ENCODE measurements at regions not wholly inside any gene's neighbourhood (a gene's known extent, or its start where the extent isn't known, plus 50 kb on each side); places are given as distances from the start of the nearest gene placed in this dataset.

DNA sequence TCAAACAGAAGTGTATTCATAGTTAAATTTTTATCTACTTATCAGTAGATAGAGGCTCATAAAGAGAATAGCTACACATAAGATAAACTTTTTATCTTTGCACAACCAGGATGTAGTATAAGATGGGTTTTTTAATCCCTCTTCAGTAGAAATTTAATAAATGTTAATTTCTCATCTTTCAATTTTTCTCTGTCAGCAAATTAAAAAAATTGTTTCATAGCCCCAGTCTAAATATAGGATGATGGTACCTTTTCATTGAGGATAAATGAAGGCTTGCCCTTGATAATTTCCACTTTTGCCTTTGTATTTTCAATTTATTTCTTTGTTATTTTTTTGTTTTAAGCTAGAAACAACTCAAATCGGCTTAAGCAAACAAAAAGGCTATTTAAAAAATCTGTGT lies 251.2 kb upstream of the NOX3 start:
- no peak for DNase-seq

DNA sequence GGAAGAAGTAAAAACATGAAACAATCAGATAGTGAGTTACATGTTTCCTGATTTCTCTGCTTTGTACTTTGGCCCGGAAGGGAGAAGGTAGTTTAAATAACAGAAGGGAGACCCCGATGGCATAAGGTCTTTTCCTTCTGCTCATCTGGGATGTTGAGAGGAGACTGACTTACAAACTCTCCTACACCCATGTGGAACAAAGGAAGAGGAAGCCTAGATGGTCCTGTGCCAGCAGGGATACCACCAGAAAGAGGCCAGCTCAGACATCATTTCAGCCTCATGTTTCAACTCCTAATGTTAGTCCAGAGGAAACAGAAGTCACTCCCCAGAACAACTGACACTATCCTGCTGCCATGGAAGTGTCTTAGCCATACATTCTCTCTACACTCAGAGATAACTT lies 250.7 kb upstream of the NOX3 start:
- DNase-seq, result no peak

DNA sequence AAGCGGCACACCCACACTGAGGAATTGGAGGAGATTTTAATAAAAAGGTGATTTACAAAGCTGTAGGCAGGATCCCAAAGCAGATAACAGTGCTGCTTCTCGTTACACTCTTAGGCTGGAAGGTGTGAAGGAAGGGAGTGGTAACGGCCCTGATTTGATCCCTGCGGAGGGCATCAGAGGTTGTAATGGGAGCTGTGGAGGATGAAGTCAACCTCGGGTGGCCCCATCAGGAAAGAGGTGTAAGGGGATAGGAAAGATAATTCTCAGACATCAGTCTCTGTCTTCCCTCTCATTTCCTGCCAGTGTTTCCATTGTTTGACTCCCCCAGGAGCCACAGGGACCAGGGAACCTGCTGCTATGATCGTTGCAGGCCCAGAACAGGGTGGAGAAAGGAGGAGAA lies 245.7 kb upstream of the NOX3 start:
- DNase-seq, result no peak

DNA sequence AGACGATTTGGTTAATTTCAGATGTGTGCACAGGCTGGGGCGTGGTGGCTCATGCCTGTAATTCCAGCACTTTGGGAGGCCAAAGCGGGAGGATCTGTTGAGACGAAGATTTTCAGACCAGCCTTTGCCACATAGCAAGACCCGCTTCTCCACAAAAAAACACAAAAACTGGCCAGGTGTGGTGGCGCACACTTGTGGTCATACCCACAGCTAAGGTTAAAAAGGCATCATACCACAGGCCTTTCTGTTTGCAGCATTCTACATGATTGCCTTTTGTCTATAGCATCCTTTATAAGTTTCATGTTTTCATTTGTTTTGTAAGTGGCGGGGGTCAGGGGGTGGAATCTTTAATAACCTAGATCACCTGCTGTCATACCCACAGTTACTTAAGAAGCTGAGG lies 239.9 kb upstream of the NOX3 start:
- no peak for DNase-seq

DNA sequence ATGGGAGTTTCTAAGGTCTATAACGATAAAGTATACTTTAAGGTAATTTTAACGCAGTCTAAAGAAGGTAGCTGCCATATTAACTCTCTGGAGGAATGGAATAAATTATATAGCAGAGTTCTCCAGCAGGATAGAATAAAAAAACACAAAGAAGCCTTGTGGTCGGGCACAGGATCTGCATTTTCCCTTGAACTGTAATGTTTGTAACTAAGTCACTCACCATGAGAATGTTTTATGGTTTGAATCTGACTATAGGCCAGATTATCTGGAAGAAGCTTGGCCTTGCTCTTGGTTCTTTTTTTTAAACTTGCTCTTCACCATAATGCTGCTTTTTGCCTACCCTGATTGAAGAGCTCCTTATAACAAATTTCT lies 238.8 kb upstream of the NOX3 start:
- DNase-seq, result no peak

DNA sequence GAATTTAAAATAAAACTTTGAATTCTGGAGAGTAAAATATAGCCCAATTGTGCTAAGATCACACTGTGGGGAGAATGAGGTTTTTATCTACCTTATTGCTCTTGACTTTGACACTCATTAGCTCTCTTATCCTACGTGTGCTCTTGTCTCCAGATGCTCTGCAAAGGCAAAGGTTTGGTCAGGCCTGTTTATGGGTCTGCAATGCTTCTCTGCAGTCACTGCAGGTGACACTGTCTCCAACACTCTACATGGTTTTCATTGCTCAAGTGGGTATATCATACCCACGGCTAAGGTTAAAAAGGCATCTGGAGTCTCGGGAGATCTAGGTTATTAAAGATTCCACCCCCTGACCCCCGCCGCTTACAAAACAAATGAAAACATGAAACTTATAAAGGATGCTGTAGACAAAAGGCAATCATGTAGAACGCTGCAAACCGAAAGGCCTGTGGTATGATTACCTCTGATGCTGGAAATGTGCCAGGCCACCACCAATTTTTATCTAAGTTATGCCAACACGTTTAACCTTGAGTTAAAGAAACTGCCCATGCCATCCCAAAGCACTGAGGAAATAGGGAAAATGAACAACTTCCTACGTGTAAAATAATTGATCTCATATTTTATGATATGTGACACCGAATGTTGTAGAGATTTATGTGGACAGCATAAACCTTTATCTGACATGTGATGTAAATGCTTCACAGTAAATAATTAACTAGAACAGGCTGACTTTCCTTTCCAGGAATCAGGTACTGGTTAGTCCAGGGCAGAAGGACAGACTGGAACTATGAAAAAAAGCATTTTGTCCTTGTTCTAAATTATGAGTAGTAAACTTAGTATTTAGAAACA lies 238.2 kb upstream of the NOX3 start:
- DNase-seq, result no peak

DNA sequence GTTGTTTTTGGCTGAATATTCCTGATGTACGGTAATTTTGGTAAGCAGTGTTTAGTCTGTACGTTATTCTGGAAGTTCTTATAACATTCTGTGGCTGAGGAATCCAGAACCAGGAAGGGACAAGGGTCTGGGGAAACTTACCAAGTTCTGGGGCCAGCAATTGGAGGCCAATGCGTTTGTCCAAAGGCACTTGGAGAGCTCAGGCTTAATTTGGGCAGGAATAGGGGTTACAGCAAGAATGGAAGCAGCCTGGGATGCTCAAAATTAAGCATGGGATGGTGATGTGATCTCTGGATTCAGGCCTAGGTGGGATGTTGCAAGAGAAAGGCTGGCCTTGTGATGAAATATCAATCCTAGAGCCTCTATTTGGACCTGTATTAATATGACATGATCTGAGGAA lies 235.2 kb upstream of the NOX3 start:
- DNase-seq, result no peak

DNA sequence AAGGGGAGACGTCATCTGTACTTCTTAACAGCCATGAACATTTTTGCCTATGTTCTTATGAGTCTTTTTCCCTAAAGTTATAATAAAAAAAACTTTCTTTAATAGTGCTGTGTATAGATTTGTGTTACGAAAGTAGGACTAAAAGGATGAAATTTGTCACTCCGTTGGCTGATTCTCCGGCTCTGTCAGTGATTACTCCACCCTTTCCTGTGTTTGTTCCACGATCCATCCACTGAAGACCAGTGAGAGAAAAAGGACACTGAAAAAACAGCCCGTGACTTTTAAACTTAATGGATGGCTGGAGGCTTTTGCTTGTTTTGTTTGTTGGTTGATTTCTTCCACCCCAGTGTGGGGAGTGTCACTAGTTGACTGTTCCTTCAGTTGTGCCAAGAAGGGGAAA lies 232.0 kb upstream of the NOX3 start:
- DNase-seq, result no peak

DNA sequence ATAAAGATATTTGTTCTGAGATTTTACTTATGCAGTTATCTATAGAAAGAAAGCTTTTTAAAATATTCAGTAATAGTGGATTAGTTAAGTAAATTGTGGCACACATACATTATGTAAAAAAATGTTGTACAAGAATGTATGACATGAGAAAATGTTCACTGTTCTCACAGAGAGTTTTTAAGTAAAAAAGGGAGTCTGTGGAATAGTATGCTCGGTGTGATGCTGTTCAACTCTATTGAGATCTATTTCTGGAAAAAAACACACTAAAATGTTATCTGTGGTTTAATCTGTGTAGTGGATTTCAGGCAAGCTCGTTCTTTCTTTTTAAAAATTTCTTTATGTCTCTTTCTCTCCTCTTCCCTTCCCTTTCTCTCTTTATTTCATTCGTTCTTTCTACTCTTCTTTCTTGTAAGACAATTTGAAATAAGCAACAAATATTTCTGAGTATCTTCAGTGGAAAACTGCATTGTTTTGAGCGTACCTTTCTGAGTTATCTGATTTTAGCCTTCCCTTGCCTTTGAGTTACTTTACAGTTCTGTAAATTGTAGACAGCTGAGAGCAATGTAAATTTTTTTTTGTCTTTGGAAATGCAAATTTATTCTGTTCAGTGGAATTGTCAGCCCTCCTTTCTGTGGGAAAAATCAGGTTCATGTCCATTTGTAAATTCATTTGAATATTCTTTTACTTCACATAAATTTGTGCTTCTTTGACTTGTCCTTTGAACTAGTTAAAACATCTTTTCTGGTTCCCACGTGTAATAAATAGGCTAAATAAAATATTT lies 229.0 kb upstream of the NOX3 start:
- DNase-seq, result no peak

DNA sequence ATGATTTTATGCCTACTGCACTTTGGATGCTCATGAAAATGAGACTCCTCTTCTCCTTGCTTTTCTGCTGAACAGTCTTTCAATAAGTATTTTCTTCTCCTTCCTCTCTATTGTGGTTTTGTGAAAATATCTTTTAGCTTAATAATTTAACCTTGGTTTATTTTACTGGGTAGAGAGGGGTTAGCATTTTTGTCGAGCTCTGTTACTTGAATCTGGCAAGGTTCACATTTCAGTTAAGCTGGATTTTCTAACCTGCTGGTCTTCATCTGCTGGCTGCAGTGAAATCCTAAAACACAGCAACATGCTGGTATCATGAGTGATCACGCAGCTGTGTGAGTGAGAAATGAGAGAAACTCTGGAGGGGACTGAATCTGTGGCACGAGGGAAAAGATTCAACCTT lies 222.7 kb upstream of the NOX3 start:
- DNase-seq, result no peak

DNA sequence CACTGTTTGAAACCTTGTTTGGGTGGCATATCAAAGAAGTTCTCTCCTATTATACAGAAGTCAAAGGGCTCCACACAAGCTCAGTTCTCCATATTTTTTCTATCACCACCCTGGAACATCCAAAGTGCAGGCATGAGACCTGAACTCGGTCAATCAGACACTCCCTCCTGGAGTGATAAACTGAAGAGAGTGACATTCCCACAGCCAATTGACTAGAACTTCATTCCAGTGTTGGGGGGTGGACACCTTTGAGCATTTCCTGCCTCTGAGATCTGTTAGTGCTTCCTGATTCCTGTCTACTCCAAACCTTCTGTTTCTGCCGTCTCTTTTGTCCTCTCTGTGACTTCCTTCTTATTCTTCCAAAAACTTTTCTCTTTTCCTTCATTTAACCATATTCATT lies 220.7 kb upstream of the NOX3 start:
- DNase-seq, result no peak

DNA sequence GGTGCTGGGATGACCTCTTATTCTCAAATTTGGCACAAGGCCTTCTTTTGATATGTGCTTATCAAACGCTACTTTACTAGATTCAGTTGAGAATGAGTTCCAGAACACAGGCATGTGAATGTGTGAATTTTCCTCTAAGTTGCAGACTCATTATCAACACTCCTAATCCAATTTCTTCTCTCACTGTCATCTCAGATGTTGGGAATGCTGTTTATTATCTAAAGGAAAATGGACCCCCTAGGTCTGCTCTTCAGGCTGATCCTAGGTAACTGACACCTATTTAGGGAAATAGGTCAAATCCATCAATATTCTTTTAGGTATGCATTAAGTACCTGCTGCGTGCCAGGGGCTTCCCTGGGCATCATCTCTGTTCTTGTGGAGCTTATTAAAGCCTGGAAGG lies 215.0 kb upstream of the NOX3 start:
- DNase-seq, result no peak

DNA sequence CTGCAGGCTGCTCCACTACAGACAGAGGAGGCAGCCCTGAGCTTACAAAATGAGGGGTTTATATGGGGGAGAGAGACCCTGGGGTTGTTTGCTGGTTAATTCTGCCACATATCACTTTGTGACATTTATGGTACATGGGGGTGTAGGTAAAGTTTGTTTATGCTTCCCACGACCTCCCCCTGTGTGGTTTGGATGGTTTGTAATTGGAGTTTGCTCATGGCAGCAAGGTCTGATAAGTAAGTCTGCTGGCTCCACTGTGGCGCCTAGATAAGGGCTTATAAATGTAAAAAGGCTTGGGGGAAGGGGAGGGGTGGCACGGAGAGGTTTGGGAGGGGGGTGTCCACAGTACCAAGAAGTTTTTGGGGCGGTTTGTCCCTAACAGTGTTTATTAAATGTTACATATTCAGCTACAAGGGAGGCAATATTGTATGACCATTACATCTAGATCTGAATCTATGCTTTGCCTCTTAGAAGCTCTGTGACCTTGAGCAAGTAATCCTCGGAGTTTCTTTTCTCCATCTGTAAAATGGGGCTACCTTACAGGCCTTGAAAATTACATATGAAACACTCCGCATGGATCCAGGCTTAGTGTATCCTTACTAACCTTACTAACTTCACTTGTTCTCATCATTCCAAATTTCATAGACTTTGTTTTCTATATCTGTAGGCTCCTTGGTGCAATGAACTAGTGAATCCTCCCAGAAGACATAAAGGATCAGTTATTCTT lies 204.8 kb upstream of the NOX3 start:
- no peak for DNase-seq

DNA sequence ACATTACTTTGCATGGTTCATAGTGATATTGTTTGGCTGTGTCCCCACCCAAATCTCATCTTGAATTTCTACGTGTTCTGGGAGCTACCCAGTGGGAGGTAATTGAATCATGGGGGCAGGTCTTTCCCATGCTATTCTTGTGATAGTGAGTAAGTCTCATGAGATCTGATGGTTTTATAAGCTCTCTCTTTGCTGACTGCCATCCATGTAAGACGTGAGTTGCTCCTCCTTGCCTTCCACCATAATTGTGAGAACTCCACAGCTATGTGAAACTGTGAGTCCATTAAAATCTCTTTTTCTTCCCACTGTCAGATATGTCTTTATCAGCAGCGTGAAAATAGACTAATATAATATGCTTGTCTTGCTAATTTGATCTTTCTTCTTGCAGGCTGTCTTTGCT lies 200.4 kb upstream of the NOX3 start:
- DNase-seq, result no peak

DNA sequence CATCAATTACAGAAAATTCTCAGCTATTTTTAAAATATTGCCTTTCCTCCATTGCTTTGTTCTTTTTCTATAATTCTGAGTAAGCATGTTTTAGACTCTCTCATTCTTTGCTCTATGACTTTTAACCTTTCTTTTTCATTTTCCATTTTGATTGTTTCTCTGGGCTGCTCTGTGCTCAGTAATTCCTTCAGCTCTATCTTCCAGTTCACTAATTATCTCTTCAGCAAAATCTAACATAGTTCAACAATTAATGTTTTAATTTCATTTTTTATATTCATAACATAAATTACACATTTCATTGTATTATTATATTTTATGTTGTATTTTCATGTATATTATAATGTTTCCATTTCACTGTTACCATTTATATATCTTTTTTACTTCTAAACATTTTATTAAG lies 198.8 kb upstream of the NOX3 start:
- DNase-seq, result no peak

DNA sequence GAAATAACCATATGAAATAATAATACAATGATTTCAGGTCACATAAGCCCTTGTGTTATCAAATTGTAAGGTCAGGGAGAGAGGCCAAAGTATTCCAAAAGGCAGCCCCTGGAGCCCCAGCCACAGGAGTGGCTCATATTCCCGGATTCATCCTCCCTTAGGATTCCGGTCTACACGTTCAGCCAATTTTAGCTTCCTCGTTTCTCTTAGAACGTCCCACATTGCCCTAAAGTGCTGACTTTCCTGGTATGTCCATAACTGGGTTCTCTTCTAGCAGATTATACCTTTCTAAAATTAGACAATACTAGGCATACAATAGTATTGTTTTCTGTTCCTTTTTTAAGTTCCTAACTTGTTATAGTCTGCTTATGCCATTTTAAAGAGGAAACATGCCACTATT lies 192.7 kb upstream of the NOX3 start:
- no peak for DNase-seq

DNA sequence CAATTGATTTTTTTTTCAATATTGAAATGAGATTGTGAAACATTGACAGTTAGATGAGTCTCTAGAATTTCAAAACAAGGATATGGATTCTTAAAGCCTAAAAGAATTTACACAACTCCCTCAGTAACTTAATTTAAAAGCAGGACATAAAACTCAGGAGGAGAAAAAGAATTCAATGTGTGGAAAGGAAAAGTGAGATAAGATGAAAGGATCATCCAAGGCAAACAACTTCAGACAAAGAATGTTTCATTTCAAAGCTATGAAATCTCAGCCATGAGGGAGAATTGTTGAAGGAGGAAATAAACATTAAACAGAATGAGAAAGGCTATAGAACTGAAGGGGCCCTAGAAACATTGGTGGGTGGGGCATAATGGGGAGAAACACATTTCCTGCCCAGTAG lies 191.7 kb upstream of the NOX3 start:
- no peak for DNase-seq

DNA sequence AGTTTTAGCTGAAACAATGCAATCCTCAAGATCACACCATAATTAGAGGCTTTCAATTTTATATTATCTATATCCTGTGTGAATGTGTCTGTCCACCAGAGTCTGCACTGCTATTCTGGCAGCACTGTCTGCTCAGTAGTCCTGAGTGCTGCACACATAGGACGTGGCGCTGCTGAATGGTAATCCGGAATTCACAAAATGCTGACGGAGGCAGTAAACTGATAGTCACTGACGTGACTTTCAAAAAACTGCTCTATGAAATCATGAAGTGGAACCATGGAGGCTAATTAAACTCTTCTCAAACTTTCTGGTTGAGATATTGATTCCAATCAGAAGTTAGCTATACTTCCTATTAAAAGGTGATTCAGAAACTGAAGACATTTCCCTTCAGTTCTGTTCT lies 190.8 kb upstream of the NOX3 start:
- no peak for DNase-seq

DNA sequence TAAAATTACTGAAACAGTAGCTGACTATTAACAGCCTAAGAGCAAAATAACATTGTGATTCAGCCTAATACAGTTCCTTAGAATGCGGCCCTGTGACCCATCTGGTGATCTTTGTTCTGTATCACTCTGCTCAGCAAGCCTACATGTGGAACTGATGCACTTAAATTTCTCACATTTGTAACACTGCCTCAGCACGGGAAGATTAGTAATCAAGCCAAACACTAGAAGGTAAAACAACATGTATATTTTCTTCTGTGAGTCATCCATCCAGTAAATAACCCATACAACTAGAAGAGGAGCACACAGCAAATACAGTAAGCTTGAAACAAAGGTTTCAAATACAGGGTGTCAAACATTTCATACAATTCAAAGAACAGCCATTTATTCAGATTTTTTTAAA lies 189.7 kb upstream of the NOX3 start:
- no peak for DNase-seq

DNA sequence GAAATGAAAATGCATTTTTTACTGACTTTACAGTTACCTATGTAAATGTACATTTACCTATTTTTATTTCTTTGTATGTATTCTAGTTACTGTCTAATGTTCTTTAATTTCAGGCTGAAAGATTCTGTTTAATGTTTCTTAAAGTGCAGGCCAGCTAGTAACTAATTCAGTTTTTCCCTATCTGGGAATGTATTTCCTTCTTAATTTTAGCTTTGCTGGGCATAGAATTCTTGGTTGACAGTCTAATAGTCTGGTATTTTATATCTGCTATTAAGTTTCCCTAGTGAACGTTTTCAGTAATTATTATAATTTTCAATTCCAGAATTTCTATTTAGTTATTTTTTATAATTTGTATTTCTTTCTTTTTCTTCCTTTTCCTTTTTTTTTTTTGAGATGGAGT lies 186.0 kb upstream of the NOX3 start:
- no peak for DNase-seq

DNA sequence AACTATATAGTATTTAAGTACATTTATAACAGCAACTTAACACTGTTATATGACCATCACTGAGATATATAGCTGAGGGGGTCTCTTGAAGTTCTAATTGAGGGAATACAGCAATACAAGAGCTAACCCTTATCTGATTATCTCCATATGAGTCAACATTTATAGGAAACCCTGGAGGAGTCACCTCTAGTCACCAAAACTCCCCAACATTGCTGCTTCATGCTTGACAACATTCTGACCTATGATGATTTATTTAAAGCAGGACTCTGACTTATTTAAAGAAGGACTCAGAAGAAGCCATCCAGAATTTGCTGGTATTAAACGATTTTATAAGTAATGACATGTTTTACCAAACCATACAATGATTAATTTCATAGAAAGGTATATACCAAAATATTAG lies 182.6 kb upstream of the NOX3 start:
- no peak for DNase-seq

DNA sequence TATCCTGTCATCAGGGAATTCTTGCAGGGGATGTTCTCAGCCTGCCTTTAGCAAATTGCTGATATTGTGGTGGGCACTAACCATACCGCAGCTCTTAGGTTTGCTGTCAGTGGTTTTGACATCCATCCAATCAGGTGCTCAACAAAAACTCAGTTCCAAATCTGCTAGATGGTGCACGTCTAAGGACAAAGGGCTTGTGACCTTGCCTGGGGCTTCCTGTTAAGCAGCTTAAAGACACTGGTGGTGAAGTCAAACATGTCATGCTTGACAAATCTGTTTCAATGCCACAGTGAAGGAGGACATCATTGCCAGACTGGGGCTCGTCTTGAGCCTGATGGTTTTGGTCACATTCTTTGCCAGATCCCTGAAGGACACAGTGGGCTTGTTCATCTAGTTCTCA lies 179.8 kb upstream of the NOX3 start:
- DNase-seq, result no peak

DNA sequence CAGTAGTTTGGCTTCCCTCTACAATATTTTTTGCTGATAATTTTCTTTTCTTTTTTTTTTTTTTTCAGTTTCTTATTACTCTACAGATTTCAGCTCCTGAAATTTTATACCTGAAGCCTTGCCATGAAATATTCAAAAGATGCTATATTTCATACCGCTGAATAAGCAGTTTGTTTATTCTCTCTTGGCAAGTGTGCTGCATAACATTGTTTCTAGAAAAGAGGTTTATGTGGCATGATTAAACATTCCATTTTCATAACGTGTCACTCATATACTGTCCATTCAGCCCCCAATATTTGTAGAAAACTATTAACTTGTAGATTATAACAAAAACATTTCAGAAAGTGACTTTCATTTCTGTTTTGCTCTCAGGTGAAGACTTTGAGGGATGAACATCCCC lies 174.4 kb upstream of the NOX3 start:
- DNase-seq, result no peak

DNA sequence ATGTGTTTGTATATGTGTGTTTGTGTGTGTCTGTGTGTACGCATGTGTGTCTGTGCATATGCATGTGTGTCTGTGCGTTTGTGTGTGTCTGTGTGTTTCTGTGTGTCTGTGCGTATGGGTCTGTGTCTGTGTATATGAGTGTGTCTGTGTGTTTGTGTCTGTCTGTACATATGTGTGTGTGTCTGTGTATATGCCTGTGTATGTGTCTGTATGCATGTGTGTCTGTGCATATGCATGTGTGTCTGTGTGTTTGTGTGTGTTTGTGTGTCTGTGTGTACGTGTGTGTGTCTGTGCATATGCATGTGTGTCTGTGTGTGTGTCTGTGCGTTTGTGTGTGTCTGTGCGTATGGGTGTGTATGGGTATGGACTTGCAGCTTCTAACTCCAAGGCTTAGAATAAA lies 174.0 kb upstream of the NOX3 start:
- no peak for DNase-seq
